Stimulated activated CD4-positive, alpha-beta T cell treated with anti-CD3 and anti-CD28 coated beads, Interleukin-4, amount 100 ng/mL, for 1 hour (primary cell): ENCODE measurements at regions not wholly inside any gene's neighbourhood (a gene's known extent, or its start where the extent isn't known, plus 50 kb on each side); places are given as distances from the start of the nearest gene placed in this dataset.

Experiments used
- DNase-seq: peaks from one replicate; pipeline ENCODE4 v3.0.0-alpha.2; 2020

DNA sequence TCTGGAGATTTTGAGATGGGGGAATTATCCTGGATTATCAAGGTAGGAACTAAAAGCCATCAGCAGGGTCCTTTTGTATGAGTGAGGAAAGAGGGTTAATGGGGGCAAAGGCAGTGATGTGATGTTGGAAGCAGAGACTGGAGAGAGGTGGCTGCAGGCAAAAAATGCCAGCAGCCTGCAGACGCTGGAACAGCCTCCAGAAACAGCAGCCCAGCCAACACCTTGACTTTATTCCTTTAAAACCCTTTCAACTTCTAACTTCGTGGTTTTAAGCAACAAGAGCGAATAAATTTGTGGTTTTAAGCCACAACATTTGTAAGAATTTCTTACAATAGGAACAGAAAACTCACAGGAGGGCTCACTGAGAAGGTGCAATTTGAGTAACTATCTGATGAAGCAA, 523.1 kb upstream of the HS6ST1 start:
- no peak for DNase-seq

DNA sequence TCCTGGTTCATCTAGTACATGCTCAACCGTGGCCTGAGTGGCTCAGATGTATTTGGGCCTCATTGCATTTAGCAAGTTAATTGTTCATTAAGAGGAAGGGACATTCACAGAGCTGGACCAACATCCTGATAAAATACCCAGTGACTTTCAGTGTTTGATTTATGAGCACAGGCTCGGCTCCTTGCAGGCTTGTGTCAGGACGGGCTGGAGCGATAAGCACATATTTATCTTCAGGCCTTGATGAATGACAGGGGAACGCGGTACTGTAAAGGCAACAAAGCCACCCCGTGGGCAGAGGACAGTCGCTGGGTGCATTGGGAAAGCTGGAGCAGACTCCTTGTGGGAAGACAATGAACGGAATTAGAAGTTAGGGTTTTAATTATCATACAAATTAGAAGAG, 548.6 kb upstream of the HS6ST1 start:
- DNase-seq, result no peak

DNA sequence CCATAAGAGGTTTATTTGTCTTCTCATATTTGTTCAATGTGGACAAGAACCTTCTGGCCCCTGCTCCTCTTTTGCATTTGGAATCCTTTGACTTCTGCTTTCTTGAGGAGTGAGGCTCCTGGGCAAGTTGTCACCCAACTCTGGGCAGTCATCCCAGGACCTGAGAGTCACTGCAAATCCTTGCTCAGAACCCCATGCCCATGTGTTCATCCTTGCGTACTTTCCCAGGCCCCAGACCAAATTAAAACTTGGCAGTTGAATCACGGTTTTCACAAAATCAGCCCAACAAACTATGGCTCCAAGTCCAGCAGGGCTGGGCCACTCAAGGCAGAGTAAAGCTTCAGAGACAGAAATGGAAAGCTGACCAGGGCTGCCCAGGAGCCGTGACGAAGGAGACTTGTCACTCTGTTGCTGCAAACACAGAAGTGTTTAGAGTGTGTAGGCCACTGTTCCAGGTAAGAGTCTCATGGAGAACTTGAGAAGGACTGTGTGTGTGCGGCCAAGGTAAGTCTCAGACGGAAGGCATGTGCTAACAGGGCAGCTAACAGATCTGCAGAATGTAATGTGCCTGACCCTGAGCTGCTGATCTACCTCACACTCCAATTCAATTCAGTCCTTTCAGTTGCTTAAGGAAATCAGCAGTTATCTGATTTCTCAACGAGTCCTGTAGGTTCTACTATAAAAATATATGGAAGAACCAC, 549.4 kb upstream of the HS6ST1 start:
- no peak for DNase-seq

DNA sequence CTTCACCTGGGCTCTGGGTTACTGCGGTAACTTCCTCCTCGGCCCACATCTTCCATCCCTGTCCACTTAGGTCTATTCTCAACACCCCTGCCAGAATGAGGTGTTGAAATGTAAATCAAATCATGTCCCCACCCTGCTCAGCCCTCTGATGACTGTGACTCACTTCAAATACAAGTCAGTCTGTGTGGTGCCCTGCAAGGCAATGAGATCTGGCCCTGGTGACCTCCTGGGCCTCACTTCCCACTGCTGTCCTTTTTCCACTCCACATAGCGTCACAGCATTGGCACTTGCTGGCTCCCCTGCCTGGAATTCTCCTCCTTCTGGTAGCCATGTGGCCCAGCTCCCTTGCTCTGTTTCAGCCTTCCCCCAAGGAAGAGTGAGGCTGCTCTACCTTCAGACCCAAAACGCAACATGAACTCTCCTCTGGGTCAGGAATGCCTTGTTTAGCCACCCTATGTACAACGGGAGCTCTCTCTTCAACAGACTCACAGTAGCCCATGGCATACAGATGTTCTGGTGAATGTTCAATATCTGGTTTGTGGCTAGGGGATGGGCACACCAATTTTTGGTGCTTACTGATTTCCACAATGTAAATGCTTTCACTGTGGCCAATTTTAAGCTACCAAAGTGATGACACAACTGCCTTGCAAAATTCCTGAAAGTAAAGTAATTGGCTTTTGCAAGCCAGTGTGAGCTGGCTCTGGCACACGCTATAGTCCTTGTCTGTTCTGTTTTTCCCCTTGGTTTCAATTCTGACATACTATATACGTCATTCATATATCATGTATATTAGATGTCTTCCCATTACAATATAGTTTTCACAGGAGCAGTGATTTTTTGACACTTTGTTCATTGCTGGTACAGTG, 550.3 kb upstream of the HS6ST1 start:
- no peak for DNase-seq

DNA sequence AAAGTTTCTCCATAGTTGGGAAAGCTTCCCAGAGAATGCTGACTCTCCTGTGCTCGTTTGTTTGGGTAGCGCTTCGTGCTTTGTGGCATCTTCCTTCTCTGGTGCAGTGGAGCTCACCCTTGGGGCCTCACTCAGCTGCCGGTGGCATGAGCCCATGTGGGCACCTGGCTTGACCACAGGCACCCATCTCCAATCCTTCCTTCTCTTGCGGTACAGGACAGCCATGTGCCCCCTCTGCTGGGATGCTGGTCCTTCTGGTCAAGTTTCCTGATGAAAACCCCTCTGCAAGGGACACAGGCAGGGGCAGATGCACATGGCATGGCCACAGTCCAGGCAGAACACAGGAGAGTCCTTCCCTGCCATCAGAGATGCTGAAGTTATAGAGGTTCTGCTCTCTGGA, 555.9 kb upstream of the HS6ST1 start:
- no peak for DNase-seq

DNA sequence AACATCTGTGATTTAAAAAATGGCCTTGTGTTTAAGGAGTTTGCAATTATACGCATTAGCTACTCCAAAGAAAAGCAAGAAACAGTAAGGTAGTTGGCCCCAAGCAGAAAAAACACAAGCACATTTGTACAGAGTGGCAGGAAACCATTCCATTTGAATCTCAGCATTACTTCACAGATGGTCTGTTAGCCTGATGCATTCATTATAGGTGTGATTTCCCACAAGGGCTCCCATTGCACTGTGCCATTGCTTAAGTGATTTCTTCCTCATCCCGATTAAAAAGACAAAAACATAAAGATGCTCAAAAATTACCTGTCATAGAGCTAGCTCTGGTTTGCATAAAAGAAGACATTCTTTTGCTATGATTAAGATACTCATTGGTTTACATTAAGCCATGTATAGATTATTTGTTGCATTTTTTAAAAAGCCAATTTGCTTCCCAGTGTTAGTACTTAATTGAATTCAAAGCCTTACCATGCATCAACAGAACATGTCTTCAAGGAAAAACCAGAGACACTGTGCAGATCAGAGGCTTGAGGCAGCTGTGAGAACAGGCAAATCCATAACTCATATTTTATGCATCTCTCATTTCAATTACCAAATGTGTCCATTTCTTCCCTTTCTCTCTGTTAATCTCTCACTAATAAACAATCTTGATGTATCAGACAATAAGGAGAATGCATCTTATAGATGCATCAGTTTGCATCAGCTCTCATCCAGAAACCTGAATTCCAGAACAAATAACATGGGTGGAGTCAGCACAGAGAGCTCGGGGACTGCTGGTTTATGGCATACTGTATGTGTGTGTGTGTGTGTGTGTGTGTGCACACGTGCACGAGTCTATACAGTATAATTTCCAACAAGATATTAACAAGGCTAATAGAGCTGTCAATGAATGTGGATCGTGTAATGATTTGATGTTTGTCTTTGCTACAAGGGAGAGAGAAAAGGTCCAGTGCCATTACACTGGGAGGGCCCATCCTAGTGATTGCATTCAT, 558.6 kb upstream of the HS6ST1 start:
- DNase-seq, result no peak

DNA sequence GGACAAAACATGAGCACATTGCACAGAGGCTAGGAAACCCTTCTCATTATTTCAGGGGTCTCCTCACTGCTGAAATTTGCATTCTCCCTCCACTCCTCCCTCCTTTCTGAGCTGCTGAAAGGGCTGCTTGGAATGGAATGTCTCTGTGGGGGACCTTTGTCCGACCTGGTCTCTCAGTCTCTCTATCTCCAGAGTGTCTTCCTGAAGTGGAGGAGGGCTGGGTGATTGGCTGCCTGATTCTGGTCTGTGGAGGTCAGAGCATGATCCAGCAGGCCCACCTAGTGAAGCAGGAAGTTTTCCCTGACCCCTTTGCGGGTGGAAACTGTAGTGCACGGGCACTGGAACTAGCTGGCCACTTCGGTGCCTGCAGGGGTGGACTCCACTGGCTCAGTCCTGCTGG, 560.5 kb upstream of the HS6ST1 start:
- no peak for DNase-seq

DNA sequence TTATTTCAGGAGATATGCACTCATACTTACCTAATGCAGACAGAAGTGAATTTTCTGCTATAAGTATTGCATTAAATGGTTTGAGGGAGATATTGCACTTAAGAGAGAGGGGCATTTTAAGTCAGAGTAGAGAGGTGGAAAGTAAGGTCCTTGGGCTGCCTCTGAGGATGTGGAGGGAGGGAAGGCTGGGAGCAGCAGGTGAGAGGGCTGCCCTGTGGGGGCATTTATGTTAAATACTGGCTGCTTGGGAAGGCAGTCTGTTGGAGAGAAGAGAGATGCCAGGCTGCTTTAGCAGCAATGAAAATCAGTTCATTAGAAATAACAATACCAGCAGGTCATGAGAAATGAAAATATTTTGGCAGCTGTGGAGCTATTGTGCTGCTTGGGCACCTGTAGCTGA, 576.2 kb upstream of the HS6ST1 start:
- no peak for DNase-seq

DNA sequence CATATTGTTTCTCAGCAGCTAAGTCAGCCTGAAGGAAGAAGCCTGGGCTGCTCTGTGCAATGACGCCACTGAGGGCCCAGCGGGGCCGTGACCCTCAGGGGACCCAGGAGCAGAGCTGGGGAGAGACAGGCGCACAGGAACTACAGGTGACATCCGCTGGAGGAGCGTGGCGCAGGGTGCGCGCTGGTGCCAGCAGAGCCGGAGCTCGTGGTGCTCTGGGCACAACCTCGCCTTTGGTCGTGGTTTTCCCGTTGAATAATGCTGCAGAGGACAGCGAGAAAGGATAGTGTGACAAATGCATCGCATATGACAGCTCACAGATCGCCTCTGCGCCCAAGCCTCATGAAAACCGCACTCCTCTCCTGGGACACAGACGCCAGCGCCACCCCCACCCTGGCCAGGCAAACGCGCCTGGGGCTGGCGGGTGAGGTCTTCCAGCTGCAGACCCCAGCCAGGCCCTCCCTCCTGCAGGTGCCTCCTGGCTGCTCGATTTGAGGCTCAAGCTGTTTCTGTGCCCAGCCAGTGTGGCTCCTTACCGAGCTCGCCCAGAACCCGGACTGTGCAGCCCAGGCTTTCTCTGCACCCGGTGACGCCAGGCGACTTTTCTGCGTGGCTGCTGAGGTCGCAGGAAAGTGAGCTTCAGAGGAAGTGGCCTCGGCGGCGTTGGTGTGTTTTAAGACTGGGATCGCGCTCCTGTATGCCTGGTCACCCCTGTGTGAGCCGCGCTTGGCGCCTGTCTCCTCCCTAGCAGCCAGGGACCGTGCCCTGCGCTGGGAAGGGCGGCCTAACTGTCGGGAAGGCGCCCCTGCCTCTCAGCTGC, 583.1 kb upstream of the HS6ST1 start:
- DNase-seq, result no peak

DNA sequence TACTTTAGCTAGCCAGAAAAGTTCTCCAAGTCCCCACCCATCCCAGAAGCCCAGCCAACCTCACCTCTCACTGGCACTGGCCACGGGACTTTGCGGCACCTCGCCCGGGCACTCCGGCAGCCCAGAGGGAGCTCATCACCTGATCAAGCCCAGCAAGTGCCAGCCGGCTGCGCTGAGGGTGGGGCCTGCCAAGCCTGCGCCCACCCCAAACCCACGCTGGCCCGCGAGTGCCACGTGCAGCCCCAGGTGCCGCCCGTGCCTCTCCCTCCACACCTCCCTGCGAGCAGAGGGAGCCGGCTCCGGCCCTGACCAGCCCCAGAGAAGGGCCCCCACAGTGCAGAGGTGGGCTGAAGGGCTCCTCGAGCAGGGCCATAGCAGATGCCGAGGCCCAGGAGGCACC, 585.0 kb upstream of the HS6ST1 start:
- DNase-seq, result no peak

DNA sequence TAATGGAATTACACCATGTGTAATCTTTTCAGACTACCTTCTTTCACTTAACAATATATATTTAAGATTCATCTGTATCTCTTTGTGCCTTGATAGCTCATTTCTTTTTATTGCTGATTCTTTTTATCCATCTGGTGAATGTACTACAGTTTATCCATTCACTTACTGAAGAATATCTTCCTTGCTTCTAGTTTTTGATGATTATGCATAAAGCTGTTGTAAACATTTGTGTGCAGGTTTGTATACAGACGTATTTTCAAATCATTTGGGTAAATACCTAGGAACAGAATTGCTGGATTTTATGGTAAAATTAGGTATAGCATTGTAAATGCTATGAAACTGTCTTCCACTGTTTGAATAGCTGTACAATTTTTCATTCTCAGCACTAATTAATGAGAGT, 592.6 kb upstream of the HS6ST1 start:
- no peak for DNase-seq

DNA sequence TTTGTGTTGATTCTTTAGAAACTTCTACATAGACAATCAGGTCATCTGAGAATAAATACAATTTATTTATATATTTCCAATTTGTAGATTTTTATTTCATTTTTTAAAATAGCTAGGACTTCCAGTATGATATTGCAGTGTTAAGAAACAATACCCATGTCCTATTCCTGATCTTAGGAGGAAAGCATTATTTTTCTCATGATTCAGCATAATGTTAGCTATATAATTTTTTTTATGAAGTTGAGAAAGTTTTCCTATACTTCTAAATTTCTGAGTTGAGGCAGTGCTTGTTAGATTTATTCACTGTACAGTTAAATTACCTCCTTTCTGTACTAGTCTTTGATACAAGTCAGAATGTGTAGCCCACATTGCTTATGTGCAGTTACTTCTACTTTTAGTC, 595.7 kb upstream of the HS6ST1 start:
- no peak for DNase-seq

DNA sequence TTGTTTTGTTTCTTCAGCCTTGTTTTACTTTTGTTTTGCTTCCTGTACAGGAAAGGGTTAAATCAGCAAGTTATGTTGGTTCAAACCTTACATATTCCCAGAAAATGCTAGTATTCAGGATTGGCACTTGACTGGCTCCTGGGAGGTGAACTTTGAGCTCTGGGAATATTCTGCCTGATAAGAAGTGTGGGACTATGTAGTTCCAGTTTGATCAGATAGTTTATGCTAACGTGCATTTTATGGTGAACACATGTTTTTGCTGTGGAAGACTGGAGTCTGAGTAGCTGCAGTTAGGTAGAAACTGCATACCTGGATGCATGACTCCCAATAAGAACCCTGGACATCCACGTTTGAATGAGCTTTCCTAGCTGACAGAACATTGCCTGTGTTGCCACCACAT, 603.1 kb upstream of the HS6ST1 start:
- no peak for DNase-seq

DNA sequence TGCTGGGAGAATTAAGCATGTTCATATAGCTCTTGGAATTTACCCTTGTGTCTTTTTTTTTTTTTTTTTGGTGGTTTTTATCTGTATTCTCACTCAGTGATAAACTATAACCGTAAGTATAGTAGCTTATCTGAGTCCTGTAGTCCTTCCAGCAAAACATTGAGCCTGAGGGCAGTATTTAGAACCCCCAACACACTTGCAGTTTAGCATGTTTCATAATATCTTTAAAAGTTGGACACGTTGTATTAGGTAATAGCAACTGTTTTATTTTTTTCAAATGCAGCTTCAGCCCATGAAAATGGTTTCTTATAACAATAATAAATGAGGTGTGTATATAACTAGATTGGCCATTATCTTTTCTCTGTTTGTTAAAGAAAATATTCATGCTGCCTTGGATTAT, 603.5 kb upstream of the HS6ST1 start:
- no peak for DNase-seq

DNA sequence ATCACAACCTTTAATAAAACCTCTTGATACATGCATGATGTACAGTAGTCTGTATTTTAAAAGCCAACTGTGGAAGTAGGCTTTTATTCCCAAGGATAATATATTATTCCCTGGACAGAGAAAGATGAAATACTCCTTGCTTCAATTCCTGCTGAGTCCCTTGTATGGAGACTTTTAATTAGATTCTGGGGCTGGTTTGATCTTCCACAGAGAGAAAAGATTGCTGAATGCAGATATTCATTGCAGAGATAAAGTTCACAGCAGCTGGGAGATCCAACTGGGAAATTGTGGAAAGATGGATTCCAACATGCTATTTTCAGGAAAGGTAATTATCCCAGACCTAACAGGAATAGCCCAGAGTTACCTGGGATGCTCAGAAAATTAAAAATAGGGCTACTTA, 607.0 kb upstream of the HS6ST1 start:
- DNase-seq, result no peak

DNA sequence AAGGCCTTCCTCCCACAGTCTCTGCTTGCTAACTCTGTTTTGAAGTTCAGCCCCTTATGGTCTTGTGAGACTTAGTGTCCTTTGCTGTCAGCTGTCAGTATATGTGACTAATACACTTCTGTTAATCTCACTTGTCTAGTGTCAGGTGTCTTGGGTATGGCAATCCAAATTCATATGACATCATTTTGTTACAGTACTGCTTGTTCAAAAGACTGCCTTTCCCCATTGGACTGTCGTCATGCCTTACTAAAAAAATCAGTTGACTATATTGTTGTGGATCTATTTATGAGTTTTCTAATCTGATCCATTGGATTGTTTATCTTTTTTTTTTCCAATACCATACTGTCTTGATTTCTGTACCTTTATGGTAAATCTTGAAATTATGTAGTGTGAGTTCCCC, 611.4 kb upstream of the HS6ST1 start:
- DNase-seq, result no peak

DNA sequence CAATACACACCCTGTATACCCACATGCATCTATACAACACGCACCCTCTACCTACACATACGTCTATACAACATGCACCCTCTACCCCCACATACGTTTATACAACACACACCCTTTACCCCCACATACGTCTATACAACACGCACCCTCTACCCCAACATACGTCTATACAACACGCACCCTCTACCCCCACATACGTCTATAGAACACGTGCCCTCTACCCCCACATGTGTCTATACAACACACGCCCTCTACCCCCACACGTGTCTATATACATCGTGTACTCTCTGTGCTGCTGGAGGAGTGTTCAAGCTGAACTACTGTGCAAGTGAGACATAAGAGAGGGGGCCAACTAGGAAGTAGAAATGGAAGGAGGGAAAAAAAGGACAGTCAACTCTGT, 621.7 kb upstream of the HS6ST1 start:
- DNase-seq, result no peak

DNA sequence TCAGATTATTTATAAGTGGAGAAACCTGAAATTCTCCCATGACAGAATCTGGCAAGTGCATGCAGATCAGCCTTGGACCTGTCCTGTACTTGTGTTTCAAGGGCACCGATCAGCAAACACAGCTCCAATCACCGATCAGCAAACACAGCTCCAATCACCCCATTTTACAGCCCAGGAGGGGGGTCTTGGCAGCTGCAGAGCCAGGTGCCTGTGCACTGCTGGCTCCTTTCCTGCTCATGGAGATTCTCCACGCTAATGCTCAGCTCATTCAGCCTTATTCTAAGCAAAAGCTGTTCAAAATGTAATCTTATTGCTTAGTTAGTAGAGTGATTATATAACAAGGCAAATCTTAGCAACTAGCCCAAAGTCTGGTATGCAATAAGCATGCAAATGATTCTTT, 623.1 kb upstream of the HS6ST1 start:
- no peak for DNase-seq

DNA sequence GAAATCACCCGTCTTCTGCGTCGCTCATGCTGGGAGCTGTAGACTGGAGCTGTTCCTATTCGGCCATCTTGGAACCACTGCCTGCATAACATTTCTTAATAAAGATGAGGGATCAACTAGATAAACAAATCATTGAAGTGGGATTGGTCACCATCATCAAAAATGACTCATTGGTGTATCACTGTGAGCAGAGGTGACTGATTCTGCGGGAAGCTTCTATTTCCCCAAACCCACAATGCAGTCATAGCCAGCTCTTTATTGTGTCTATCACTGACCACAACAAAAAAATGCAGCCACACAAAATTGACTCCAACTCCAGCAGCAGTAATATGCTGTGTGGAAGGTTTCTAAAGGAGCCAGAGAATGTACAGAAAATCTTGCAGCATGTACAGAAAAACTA, 630.7 kb upstream of the HS6ST1 start:
- DNase-seq, result no peak

DNA sequence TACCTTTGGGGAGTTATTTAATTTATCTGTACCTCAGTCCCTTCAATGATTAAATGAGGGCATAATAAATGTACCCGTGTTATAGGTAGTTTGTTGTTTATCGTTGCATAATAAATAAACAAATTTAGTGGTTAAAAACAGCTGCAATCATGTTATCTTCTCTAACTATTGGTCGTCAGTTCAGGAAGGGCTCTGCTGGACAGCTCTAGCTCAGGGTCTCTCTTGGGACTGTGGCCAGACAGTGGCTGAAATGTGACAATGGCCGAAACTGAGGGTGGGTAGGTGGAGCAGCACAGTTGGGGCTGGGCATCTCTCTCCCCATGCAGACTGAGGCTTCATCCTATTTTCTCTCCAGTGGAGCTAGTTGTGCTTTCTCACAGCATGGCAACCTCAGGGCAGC, 632.1 kb upstream of the HS6ST1 start:
- DNase-seq, result no peak

DNA sequence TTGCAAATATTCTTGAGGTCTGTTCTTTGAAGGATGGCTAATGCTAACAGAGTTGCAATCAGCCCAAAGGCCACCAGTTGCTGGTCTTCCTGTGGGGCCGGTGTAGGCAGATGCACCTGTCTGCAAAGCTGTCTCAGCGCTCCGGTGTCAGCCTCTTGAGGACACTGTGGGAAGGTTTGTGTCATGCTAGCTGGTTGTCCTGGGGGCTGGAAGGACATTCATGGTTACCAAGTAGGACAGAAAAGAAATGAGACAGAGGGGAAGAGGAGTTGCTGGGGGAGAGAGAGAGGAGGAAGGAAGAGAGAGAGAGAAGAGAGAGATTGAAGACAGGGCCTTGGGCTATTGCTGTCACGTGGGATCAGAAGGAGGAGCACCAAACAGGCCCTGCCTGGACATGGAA, 639.6 kb upstream of the HS6ST1 start:
- DNase-seq, result no peak

DNA sequence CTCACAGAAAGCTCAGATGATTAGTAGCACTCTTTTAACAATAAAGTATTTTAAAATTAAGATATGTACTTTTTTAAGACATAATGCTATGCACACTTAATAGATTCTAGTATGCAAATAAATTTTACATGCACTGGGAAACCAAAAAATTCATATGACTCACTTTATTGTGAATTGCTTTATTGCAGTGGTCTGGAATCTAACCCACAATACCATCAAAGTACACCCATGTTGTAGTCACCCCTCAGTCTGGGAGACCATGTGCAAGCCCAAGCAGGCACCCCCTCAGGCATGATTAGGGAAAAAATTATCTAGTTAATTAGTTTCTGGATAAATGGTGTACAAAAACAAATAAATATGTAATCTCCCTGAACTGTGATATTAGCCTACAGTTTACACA, 649.0 kb upstream of the HS6ST1 start:
- no peak for DNase-seq

DNA sequence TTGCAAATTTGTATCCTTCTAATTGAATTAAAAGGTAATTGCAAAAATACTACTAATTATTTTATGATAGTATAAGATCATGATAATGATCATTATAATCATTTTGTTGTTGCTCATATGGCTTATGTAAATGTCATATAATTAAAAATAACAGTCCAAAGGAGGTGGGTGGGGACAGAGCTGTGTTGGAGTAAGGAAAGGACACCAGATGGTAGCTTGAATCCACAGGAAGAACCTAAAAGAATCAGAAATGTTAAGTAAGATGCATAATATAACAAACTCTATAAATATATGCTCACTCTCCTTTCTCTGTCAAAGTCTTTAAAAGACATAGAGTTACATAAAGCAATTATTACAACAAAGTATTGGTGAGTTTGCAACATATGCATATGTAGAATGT, 650.7 kb upstream of the HS6ST1 start:
- DNase-seq, result no peak
